ENCODE measurements at regions not wholly inside any gene's neighbourhood (a gene's known extent, or its start where the extent isn't known, plus 50 kb on each side); places are given as distances from the start of the nearest gene placed in this dataset.

DNA sequence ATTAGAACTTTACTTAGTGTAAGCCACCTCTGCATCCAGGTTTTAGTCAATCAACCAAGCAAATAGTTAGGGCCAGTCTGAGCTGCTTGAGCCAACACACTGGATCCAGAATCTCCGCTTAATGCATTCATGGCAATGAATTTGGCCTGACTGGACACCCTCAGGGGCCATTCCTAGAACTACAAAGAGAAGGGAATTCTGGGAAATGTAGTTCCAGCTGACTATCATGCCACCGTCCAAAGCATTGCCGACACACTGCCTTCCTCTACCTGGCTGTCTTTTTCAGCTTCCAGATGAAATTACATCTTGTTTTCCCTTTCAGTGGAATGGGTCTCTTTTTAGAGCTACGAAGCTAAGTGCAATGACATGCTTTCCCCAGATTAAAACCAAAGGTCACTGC, 163.0 kb upstream of the IGSF21 start:
- TF ChIP-seq, protein P1, sequence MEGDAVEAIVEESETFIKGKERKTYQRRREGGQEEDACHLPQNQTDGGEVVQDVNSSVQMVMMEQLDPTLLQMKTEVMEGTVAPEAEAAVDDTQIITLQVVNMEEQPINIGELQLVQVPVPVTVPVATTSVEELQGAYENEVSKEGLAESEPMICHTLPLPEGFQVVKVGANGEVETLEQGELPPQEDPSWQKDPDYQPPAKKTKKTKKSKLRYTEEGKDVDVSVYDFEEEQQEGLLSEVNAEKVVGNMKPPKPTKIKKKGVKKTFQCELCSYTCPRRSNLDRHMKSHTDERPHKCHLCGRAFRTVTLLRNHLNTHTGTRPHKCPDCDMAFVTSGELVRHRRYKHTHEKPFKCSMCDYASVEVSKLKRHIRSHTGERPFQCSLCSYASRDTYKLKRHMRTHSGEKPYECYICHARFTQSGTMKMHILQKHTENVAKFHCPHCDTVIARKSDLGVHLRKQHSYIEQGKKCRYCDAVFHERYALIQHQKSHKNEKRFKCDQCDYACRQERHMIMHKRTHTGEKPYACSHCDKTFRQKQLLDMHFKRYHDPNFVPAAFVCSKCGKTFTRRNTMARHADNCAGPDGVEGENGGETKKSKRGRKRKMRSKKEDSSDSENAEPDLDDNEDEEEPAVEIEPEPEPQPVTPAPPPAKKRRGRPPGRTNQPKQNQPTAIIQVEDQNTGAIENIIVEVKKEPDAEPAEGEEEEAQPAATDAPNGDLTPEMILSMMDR (IDR thresholded peaks at IDR 0.05 in 2 of 3, conservative IDR thresholded peaks at IDR 0.05 in 1 of 3; ENCODE audit: borderline replicate concordance in 1 of 3, insufficient read depth in 1 of 3, low read depth in 2 of 3, low read length in 2 of 3): no peak
- TF ChIP-seq JUND (IDR thresholded peaks at IDR 0.05): no peak
- no peak for TF ChIP-seq POLR2A (IDR thresholded peaks at IDR 0.05; ENCODE audit: borderline replicate concordance, extremely low read depth, insufficient read depth, insufficient read length)
- no peak for TF ChIP-seq EZH2phosphoT487 (IDR thresholded peaks at IDR 0.05; ENCODE audit: borderline replicate concordance)
- TF ChIP-seq SP1 (IDR thresholded peaks at IDR 0.05; ENCODE audit: low read depth): no peak
- no peak for TF ChIP-seq POLR2AphosphoS5 (IDR thresholded peaks at IDR 0.05; ENCODE audit: low read depth, low read length)
- TF ChIP-seq ZNF274 (IDR thresholded peaks at IDR 0.05; ENCODE audit: low read depth, low read length): no peak

All from HCT116 (cell line).